ENCODE measurements at regions not wholly inside any gene's neighbourhood (a gene's known extent, or its start where the extent isn't known, plus 50 kb on each side); places are given as distances from the start of the nearest gene placed in this dataset.

- Histone ChIP-seq H3K14ac (replicated peaks; ENCODE audit: low read depth, low read length) (no peak overlapping the region), H2AK9ac (replicated peaks; ENCODE audit: low read depth, low read length, poor library complexity) (no peak overlapping the region), H4K20me1 (ENCODE audit: insufficient read depth, low read length) (no peaks in the 10 kb centered on the region), H2AFZ (replicated peaks; ENCODE audit: low read length, poor library complexity) (no peak overlapping the region), H3K27me3 (ENCODE audit: control insufficient read depth, insufficient read depth, low read length) (peaks cover 4% of the 10 kb centered on the region), H2BK120ac (ENCODE audit: low read depth, low read length) (no peak overlapping the region), H2AK5ac (ENCODE audit: low read depth, low read length) (no peak overlapping the region), H3K27ac (ENCODE audit: insufficient read depth, low read length) (no peak overlapping the region), H4K91ac (ENCODE audit: insufficient read depth, low read depth, low read length) (no peak overlapping the region), H4K5ac (ENCODE audit: low read depth, low read length) (no peak overlapping the region), H3K4ac (ENCODE audit: low read depth, low read length) (no peak overlapping the region), H3K79me1 (ENCODE audit: low read depth in 1 of 2, low read length in 2 of 2) (no peaks in the 10 kb centered on the region), H2BK15ac (ENCODE audit: low read depth, low read length) (no peak overlapping the region), H3K36me3 (ENCODE audit: control insufficient read depth, insufficient read depth, low read length) (no peaks in the 10 kb centered on the region), H2BK20ac (ENCODE audit: low read depth, low read length) (no peak overlapping the region), H3K4me1 (ENCODE audit: control insufficient read depth, insufficient read depth, low read length) (no peaks in the 10 kb centered on the region), H3K4me2 (ENCODE audit: low read depth, low read length) (no peak overlapping the region), H3K56ac (ENCODE audit: extremely low read depth, insufficient read depth, low read length) (no peak overlapping the region), H2BK5ac (ENCODE audit: low read depth, low read length, poor library complexity, severe bottlenecking) (no peak overlapping the region), H3K9me1 (ENCODE audit: insufficient read depth, low read length) (no peaks in the 10 kb centered on the region), H3K23ac (ENCODE audit: low read depth, low read length) (no peak overlapping the region), H4K8ac (ENCODE audit: low read depth in 2 of 2, low read length in 2 of 2) (no peak overlapping the region), H3K18ac (ENCODE audit: low read depth, low read length) (no peak overlapping the region), H3K9me3 (ENCODE audit: control insufficient read depth, insufficient read depth, low read length) (peaks cover 14% of the 10 kb centered on the region), H3K4me3 (ENCODE audit: insufficient read depth, low read depth, low read length) (no peak overlapping the region), H3K9ac (ENCODE audit: low read depth, low read length) (no peak overlapping the region)
- ATAC-seq (ENCODE audit: low read depth) (no peak), DNase-seq (no peak)
- BruUV-seq (replicated peaks): no TSS peak
- TF ChIP-seq NFE2L2 (IDR thresholded peaks at IDR 0.05; ENCODE audit: low read depth, low read length): no peak
- no peak for TF ChIP-seq MXI1 (IDR thresholded peaks at IDR 0.05; ENCODE audit: borderline replicate concordance, low read depth, low read length)
- no peak for TF ChIP-seq BHLHE40 (IDR thresholded peaks at IDR 0.05; ENCODE audit: low read depth, low read length)
- TF ChIP-seq MAZ (IDR thresholded peaks at IDR 0.05; ENCODE audit: borderline replicate concordance, low read depth, low read length): no peak
- TF ChIP-seq RFX5 (IDR thresholded peaks at IDR 0.05; ENCODE audit: low read depth, low read length): no peak
- no peak for TF ChIP-seq MAFK (IDR thresholded peaks at IDR 0.05; ENCODE audit: low read depth, low read length)
- no peak for TF ChIP-seq RCOR1 (IDR thresholded peaks at IDR 0.05; ENCODE audit: insufficient replicate concordance, low read length)
- TF ChIP-seq CHD1 (IDR thresholded peaks at IDR 0.05; ENCODE audit: low read depth, low read length): no peak
- dilution Hi-C loops (cut with HindIII; ENCODE audit: low sequenced_read_pairs, unreplicated experiment) (no loop called here), in situ Hi-C loops (cut with MboI; ENCODE audit: low sequenced_read_pairs) (no loop called here), intact Hi-C loops (cut with micrococcal nuclease) (no loop called here)
- ChIA-PET CTCF (no interaction called here), POLR2A (ENCODE audit: unreplicated experiment) (no interaction called here)
These were observed 77.2 kb upstream of the CLPB start for GRCh38 chr11:72511393-72512047.

All from IMR-90 (cell line).